ENCODE measurements at regions not wholly inside any gene's neighbourhood (a gene's known extent, or its start where the extent isn't known, plus 50 kb on each side); places are given as distances from the start of the nearest gene placed in this dataset.

DNA sequence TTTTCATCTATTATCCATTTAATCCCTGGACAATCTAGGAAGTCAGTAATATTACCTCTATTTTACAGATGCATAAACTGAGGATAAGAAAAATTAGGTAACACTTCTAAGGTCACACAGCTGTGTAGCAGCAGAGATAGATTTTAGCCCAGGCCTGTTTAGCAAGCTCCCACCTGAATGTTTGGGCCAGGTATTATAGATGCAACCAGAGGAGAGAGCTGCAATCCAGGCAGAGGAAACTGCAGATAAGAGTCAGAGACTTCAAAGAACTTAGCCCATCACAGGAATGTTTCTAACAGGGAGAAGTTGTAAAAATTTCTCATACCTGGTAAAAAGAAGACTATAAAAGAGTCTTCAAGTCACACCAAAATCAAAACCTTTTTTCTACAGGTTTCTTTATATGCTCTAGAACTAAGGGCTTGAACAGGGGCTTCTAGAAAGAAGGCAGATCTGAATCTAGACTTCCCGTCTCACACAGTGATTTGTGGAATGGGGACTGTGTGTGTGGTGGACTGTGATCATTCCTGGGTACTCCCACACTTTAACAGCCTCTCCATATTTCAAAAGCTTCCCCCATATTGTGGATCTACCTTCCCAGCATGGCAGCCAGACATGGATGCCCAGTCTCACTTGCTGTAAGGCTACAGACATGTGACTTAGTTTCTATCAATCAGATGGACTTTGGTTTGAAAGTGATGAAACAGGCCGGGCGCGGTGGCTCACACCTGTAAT, 128.7 kb downstream of the TLR5 start:
- no peak for TF ChIP-seq EZH2 (IDR thresholded peaks at IDR 0.05; ENCODE audit: insufficient read depth, low read length)
- TF ChIP-seq, protein P1, sequence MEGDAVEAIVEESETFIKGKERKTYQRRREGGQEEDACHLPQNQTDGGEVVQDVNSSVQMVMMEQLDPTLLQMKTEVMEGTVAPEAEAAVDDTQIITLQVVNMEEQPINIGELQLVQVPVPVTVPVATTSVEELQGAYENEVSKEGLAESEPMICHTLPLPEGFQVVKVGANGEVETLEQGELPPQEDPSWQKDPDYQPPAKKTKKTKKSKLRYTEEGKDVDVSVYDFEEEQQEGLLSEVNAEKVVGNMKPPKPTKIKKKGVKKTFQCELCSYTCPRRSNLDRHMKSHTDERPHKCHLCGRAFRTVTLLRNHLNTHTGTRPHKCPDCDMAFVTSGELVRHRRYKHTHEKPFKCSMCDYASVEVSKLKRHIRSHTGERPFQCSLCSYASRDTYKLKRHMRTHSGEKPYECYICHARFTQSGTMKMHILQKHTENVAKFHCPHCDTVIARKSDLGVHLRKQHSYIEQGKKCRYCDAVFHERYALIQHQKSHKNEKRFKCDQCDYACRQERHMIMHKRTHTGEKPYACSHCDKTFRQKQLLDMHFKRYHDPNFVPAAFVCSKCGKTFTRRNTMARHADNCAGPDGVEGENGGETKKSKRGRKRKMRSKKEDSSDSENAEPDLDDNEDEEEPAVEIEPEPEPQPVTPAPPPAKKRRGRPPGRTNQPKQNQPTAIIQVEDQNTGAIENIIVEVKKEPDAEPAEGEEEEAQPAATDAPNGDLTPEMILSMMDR (IDR thresholded peaks at IDR 0.05; ENCODE audit: insufficient read depth, low read depth, low read length): no peak
